A549 (cell line): ENCODE measurements at regions not wholly inside any gene's neighbourhood (a gene's known extent, or its start where the extent isn't known, plus 50 kb on each side); places are given as distances from the start of the nearest gene placed in this dataset.

Experiments used
- ATAC-seq, 2 experiments: fragments of 200-7000 bp in 1 of 2; fragments of >200 bp in 1 of 2; cut with Nextera tagmentation in 1 of 2; cut with Tn5 transposase in 1 of 2; 3 replicates each; pipeline versions ENCODE4 v1.8.0 to v1.9.1; 2018 to 2020; ENCODE audit warnings: mild to moderate bottlenecking in 1 of 2, moderate library complexity in 1 of 2
- CTCF ChIA-PET: fragments of 300-600 bp; sonication (Branson Sonifier 250); formaldehyde crosslinking; extraction: SDS; loops from one replicate; lab custom pipeline; 2021; ENCODE audit warnings: antibody characterized with exemption, inconsistent platforms; lab: Yijun Ruan, JAX
- POLR2A ChIA-PET: fragments of 350-600 bp; formaldehyde crosslinking; extraction: SDS; loops from one replicate; lab custom pipeline; 2021; ENCODE audit warnings: antibody characterized with exemption, inconsistent platforms; lab: Yijun Ruan, JAX
- DNase-seq, 2 experiments: peaks; one replicate each; pipeline versions ENCODE4 v3.0.0 to v3.0.0-alpha.2; 2011 to 2016; ENCODE audit warnings: low read depth in 1 of 2, low spot score in 1 of 2
- FAIRE-seq: peaks from 2 replicates; lab custom pipeline; 2011; peaks lifted over from hg19 to GRCh38; lab: Jason Lieb, UNC
- H3K27ac ChIP-seq, 2 experiments: fragments of >200 bp; sonication (Bioruptor Twin); formaldehyde crosslinking; 3 replicates each; pipeline ENCODE4 v1.5.1; 2016 to 2017
- H3K4me1 ChIP-seq: fragments of >200 bp; sonication (Bioruptor Twin); formaldehyde crosslinking; 3 replicates; pipeline ENCODE4 v1.6.1; 2016
- H3K4me2 ChIP-seq: fragments of >200 bp; sonication (Bioruptor Twin); formaldehyde crosslinking; 3 replicates; pipeline ENCODE4 v1.6.1; 2016
- H3K4me3 ChIP-seq: fragments of >200 bp; sonication (Bioruptor Twin); formaldehyde crosslinking; 3 replicates; pipeline ENCODE4 v1.5.1; 2016
- H3K9me3 ChIP-seq: fragments of >200 bp; sonication (Bioruptor Twin); formaldehyde crosslinking; 3 replicates; pipeline ENCODE4 v1.6.1; 2016
- CBX2 ChIP-seq: fragments of 200-600 bp; sonication (generic); IDR thresholded peaks from 2 replicates; pipeline ENCODE4 v1.6.1; 2016; ENCODE audit warnings: low read depth, mild to moderate bottlenecking, borderline replicate concordance
- CEBPB ChIP-seq, 2 experiments: fragments of >200 bp in 1 of 2; sonication (Bioruptor Twin) in 1 of 2; formaldehyde crosslinking in 1 of 2; IDR thresholded peaks; 2 replicates each; pipeline ENCODE4 v1.6.1; 2012 to 2016
- CHD2 ChIP-seq: fragments of 150-350 bp; IDR thresholded peaks from 2 replicates; pipeline ENCODE4 v1.6.1; 2014; ENCODE audit warnings: low read length; ENCODE audit not compliant: partially characterized antibody
- CHD4 ChIP-seq: fragments of 200-600 bp; sonication (generic); IDR thresholded peaks from 2 replicates; pipeline ENCODE4 v1.6.1; 2016; ENCODE audit warnings: antibody characterized with exemption, mild to moderate bottlenecking, borderline replicate concordance
- EHF ChIP-seq: fragments of 250-450 bp; sonication (Bioruptor Pico); IDR thresholded peaks from 2 replicates; pipeline ENCODE4 v1.5.0; 2020; ENCODE audit warnings: mild to moderate bottlenecking
- EP300 ChIP-seq, 2 experiments: fragments of >200 bp; sonication (Bioruptor Twin); formaldehyde crosslinking; IDR thresholded peaks; 2 replicates in 1 of 2; 3 replicates in 1 of 2; pipeline ENCODE4 v1.6.1; 2016 to 2017
- FOSB ChIP-seq: fragments of 250-450 bp; sonication (Bioruptor Pico); IDR thresholded peaks from 2 replicates; pipeline ENCODE4 v1.5.0; 2020; ENCODE audit warnings: mild to moderate bottlenecking, moderate library complexity
- FOSL2 ChIP-seq, 2 experiments: fragments of 450-650 bp in 1 of 2; fragments of >200 bp in 1 of 2; sonication (Bioruptor Twin) in 1 of 2; formaldehyde crosslinking; IDR thresholded peaks; 2 replicates each; pipeline versions ENCODE4 v1.5.0 to v1.6.1; 2016 to 2020; ENCODE audit warnings: mild to moderate bottlenecking in 1 of 2, moderate library complexity in 1 of 2
- NFE2L2 ChIP-seq: fragments of 150-350 bp; conservative IDR thresholded peaks from 2 replicates; pipeline ENCODE4 v1.6.1; 2014; ENCODE audit warnings: low read length
- POLR2A ChIP-seq: IDR thresholded peaks from 2 replicates; pipeline ENCODE4 v1.6.1; 2012; ENCODE audit warnings: mild to moderate bottlenecking, low read length
- POLR2AphosphoS2 ChIP-seq: conservative IDR thresholded peaks from 2 replicates; pipeline ENCODE4 v1.6.1; 2012; ENCODE audit warnings: low read length, improper control_type of control experiment, inconsistent platforms
- RAD21 ChIP-seq, 2 experiments: fragments of >200 bp in 1 of 2; sonication (Bioruptor Twin) in 1 of 2; formaldehyde crosslinking in 1 of 2; IDR thresholded peaks in 1 of 2; conservative IDR thresholded peaks in 1 of 2; 2 replicates in 1 of 2; 3 replicates in 1 of 2; pipeline ENCODE4 v1.6.1; 2012 to 2018; ENCODE audit warnings: inconsistent platforms in 1 of 2
- RARB ChIP-seq: fragments of 250-450 bp; sonication (Bioruptor Pico); IDR thresholded peaks from 2 replicates; pipeline ENCODE4 v1.8.0; 2021; ENCODE audit warnings: mild to moderate bottlenecking, moderate library complexity
- TFCP2L1 ChIP-seq: fragments of 250-450 bp; sonication (Bioruptor Pico); IDR thresholded peaks from 2 replicates; pipeline ENCODE4 v1.5.0; 2021; ENCODE audit warnings: mild to moderate bottlenecking
- ZC3H11A ChIP-seq: fragments of 450-650 bp; IDR thresholded peaks from 2 replicates; pipeline ENCODE4 v1.6.1; 2014; ENCODE audit warnings: antibody characterized with exemption, mild to moderate bottlenecking
- ZFP36 ChIP-seq: fragments of 450-650 bp; IDR thresholded peaks from 2 replicates; pipeline ENCODE4 v1.6.1; 2014; ENCODE audit warnings: borderline replicate concordance; ENCODE audit not compliant: partially characterized antibody
- ZNF302 ChIP-seq: fragments of 250-450 bp; sonication (Bioruptor Pico); IDR thresholded peaks from 2 replicates; pipeline ENCODE4 v1.9.0; 2021; ENCODE audit warnings: inconsistent platforms, mild to moderate bottlenecking, moderate library complexity
- ZSCAN20 ChIP-seq: fragments of 250-450 bp; sonication (Bioruptor Pico); IDR thresholded peaks from 2 replicates; pipeline ENCODE4 v1.8.0; 2022; ENCODE audit warnings: mild to moderate bottlenecking, moderate library complexity
- WGBS: methylation state at CpG from one replicate; pipeline ENCODE4 v1.1.6; 2017; ENCODE audit errors: missing lambda C conversion rate; 5-methylcytosine and 5-hydroxymethylcytosine counted together
- TF ChIP-seq, protein P1 (sequence below): fragments of 250-450 bp; sonication (Bioruptor Pico); IDR thresholded peaks from 2 replicates; pipeline ENCODE4 v1.5.0; 2020; ENCODE audit warnings: low read depth, mild to moderate bottlenecking, moderate library complexity
- TF ChIP-seq, protein P2 (sequence below): fragments of 450-650 bp; IDR thresholded peaks from 2 replicates; pipeline ENCODE4 v1.6.1; 2014; ENCODE audit warnings: antibody characterized with exemption
- TF ChIP-seq, protein P3 (sequence below): fragments of 250-450 bp; sonication (Bioruptor Pico); IDR thresholded peaks from 2 replicates; pipeline ENCODE4 v1.5.0; 2021; ENCODE audit warnings: mild to moderate bottlenecking, moderate library complexity, borderline replicate concordance
- TF ChIP-seq, protein P4 (sequence below): IDR thresholded peaks from 2 replicates; pipeline ENCODE4 v1.6.1; 2012; ENCODE audit warnings: low read depth, borderline replicate concordance
- TF ChIP-seq, protein P5 (sequence below): fragments of 150-350 bp; IDR thresholded peaks from 2 replicates; pipeline ENCODE4 v1.6.1; 2014; ENCODE audit warnings: low read depth, mild to moderate bottlenecking, low read length
- TF ChIP-seq, protein P6 (sequence below): fragments of >200 bp; sonication (Bioruptor Twin); formaldehyde crosslinking; IDR thresholded peaks from 3 replicates; pipeline ENCODE4 v1.6.1; 2016

DNA sequence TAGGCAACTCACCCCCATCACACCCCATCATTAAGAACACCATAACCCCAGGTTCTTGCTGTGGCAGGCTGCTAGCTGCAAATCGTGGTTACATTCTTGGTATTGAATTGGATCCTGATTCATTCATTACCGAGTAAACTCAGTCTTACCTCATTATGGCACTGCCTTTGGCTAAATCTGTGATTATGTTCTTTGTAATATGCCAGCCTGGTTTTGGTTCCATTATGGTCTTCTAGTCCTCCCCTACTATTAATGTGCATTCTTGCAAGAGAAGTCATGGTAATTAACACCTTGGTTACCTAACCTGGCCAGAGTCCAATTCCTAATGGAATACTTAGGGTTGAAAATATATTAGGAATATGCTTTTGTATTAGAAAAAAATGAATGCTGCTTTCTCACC lies 258.9 kb upstream of the APCDD1 start:
- 49% methylated on average over 2 of the region's 2 CpGs for WGBS
- TF ChIP-seq CBX2 (no peak), TFCP2L1 (no peak), RARB (no peak), FOSB (CRISPR knock-in tag) (no peak), CEBPB (IDR thresholded peaks at IDR 0.05) (no peak)
- TF ChIP-seq, protein P1, sequence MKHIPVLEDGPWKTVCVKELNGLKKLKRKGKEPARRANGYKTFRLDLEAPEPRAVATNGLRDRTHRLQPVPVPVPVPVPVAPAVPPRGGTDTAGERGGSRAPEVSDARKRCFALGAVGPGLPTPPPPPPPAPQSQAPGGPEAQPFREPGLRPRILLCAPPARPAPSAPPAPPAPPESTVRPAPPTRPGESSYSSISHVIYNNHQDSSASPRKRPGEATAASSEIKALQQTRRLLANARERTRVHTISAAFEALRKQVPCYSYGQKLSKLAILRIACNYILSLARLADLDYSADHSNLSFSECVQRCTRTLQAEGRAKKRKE (CRISPR knock-in tag) = no peak
- TF ChIP-seq, protein P2, sequence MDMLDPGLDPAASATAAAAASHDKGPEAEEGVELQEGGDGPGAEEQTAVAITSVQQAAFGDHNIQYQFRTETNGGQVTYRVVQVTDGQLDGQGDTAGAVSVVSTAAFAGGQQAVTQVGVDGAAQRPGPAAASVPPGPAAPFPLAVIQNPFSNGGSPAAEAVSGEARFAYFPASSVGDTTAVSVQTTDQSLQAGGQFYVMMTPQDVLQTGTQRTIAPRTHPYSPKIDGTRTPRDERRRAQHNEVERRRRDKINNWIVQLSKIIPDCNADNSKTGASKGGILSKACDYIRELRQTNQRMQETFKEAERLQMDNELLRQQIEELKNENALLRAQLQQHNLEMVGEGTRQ = no peak
- H3K4me3 ChIP-seq = no peak overlapping the region
- ChIA-PET POLR2A (no interaction called here), CTCF (no interaction called here)
- H3K4me2 ChIP-seq = no peak overlapping the region
- no peaks in the 10 kb centered on the region for H3K4me1 ChIP-seq
- FAIRE-seq = no peak
- H3K27ac ChIP-seq = no peak overlapping the region
- no peaks in the 10 kb centered on the region for H3K9me3 ChIP-seq
- ATAC-seq = no peak
- DNase-seq = no peak

DNA sequence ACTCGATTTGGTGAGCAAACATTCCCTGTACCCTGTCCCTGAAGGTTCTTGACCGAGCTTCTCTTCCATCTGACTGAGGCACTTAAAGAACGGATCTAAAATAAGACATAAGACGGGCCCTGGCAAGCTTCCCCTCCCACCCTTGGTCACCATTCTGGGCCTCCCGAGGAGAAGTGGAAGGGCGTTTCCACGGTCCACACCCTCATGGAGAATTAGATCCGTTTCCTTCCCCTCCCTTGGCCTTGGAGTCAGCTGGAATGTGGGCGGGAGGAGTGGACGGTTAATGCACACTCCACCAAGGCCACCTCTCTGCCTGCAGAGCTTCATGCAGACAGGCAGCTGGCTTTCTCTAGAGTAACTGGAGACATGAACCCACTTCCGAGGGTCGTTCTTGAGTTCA lies 257.3 kb upstream of the APCDD1 start:
- ChIA-PET POLR2A (no interaction called here), CTCF (no interaction called here)
- Histone ChIP-seq H3K4me1 (no peaks in the 10 kb centered on the region), H3K4me2 (no peak overlapping the region), H3K4me3 (no peak overlapping the region), H3K27ac (no peak overlapping the region), H3K9me3 (no peaks in the 10 kb centered on the region)
- TF ChIP-seq, protein P3, sequence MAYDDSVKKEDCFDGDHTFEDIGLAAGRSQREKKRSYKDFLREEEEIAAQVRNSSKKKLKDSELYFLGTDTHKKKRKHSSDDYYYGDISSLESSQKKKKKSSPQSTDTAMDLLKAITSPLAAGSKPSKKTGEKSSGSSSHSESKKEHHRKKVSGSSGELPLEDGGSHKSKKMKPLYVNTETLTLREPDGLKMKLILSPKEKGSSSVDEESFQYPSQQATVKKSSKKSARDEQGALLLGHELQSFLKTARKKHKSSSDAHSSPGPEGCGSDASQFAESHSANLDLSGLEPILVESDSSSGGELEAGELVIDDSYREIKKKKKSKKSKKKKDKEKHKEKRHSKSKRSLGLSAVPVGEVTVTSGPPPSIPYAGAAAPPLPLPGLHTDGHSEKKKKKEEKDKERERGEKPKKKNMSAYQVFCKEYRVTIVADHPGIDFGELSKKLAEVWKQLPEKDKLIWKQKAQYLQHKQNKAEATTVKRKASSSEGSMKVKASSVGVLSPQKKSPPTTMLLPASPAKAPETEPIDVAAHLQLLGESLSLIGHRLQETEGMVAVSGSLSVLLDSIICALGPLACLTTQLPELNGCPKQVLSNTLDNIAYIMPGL (CRISPR knock-in tag) = no peak
- no peak for TF ChIP-seq RARB
- TF ChIP-seq, protein P2 = no peak
- no peak for TF ChIP-seq EHF (CRISPR knock-in tag)
- TF ChIP-seq, protein P4, sequence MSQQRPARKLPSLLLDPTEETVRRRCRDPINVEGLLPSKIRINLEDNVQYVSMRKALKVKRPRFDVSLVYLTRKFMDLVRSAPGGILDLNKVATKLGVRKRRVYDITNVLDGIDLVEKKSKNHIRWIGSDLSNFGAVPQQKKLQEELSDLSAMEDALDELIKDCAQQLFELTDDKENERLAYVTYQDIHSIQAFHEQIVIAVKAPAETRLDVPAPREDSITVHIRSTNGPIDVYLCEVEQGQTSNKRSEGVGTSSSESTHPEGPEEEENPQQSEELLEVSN = no peak
- no peak for TF ChIP-seq ZSCAN20 (CRISPR knock-in tag)
- ATAC-seq (no peak), FAIRE-seq (no peak), DNase-seq (no peak)
- WGBS = 44% methylated on average over 10 of the region's 12 CpGs

DNA sequence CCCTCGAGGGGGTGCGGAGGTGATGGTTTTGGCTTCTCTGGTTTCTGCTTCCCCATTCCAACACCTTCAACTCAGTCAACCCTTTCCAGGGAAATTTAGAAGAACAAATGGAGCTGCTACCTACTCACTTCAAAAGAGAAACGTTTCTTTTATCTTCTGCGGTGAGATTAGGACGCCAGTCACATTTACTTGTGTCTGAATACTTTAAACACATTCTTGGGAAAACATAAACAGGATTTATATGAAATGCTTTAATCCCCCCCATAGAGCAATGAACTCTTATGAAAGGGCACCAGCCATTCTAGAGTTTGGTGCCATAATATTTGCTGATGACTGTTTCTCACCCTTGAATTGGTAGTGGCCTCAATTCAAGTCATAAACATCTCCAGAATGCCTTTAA lies 253.2 kb upstream of the APCDD1 start:
- FAIRE-seq (no peak), ATAC-seq (no peak), DNase-seq (no peak)
- H3K27ac ChIP-seq = no peak overlapping the region
- H3K4me2 ChIP-seq = no peak overlapping the region
- 63% methylated on average over 5 of the region's 5 CpGs for WGBS
- H3K4me1 ChIP-seq = no peaks in the 10 kb centered on the region
- H3K9me3 ChIP-seq = no peaks in the 10 kb centered on the region
- no peak overlapping the region for H3K4me3 ChIP-seq
- ChIA-PET POLR2A (no interaction called here), CTCF (interaction anchor here (1.5 kb wide), 1 partner anchor 19 kb away, joined by 3 read pairs; no protein-coding TSS in a partner anchor)
- TF ChIP-seq, protein P4 = no peak
- TF ChIP-seq, protein P2 = no peak
- TF ChIP-seq CHD2 (no peak), ZNF302 (no peak), EHF (CRISPR knock-in tag) (no peak), NFE2L2 (no peak), POLR2A (no peak), POLR2AphosphoS2 (no peak), TFCP2L1 (no peak), CHD4 (no peak), RAD21 (conservative IDR thresholded peaks at IDR 0.05 in 1 of 2, IDR thresholded peaks at IDR 0.05 in 1 of 2) (no peak), EP300 (IDR thresholded peaks at IDR 0.05) (no peak), ZC3H11A (no peak), ZFP36 (no peak), FOSL2 (IDR thresholded peaks at IDR 0.05) (no peak), FOSL2 (CRISPR knock-in tag; IDR thresholded peaks at IDR 0.05) (no peak)
- TF ChIP-seq, protein P5, sequence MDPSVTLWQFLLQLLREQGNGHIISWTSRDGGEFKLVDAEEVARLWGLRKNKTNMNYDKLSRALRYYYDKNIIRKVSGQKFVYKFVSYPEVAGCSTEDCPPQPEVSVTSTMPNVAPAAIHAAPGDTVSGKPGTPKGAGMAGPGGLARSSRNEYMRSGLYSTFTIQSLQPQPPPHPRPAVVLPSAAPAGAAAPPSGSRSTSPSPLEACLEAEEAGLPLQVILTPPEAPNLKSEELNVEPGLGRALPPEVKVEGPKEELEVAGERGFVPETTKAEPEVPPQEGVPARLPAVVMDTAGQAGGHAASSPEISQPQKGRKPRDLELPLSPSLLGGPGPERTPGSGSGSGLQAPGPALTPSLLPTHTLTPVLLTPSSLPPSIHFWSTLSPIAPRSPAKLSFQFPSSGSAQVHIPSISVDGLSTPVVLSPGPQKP = no peak
- TF ChIP-seq, protein P6, sequence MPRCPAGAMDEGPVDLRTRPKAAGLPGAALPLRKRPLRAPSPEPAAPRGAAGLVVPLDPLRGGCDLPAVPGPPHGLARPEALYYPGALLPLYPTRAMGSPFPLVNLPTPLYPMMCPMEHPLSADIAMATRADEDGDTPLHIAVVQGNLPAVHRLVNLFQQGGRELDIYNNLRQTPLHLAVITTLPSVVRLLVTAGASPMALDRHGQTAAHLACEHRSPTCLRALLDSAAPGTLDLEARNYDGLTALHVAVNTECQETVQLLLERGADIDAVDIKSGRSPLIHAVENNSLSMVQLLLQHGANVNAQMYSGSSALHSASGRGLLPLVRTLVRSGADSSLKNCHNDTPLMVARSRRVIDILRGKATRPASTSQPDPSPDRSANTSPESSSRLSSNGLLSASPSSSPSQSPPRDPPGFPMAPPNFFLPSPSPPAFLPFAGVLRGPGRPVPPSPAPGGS = no peak
